NCI-H345 treated with DMSO at 0.1 percent for 48 hours (cell line): ENCODE measurements at regions not wholly inside any gene's neighbourhood (a gene's known extent, or its start where the extent isn't known, plus 50 kb on each side); places are given as distances from the start of the nearest gene placed in this dataset.
"Not testable (repeated sequence)": the region's sequence is repeated elsewhere in the genome, so short reads cannot be mapped to it uniquely, and the experiment has no call there.

Experiments
- DNase-seq: peaks from one replicate; lab custom pipeline; 2025; ENCODE audit not compliant: unreplicated experiment; lab: John Stamatoyannopoulos, UW

DNA sequence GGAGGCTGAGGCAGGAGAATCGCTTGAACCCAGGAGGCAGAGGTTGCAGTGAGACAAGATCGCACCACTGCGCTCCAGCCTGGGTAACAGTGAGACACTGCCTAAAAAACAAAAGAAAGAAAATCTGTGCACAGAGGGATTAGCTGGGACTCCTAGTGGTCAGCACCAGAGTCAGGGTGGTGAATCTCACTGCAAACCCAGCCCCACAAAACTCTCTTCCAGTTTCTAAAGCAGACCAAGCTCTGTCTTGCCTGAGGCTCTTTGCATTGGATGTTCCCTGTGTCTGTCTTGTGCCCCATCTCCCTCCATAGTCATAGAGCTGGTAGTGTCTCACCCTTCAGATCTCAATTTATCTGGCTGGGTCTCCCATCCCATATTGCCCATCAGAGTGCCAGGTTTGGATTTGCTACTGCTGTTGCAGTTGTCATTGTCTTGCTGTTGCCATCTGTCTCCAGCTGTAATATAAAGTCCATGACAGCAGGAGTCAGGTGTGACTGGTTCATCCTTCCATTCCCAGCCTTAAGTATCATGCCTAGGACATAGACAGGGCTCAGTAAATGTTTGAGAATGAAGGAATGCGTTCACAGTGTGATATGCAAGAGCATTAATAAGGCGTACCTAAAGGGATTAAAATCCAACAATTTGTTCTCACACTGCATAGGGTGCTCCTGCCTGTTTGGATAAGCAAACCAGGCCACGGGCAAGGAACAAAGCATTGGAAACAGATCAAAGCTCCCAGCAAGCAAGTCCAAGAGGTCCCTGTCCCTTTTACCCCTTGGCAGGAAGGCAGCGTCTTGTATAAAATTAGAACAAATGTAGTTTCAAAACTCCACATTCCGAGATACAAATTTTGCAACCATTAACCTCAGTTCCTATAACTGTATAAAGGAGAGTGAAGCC lies 614.6 kb upstream of the CDH5 start:
- no peak for DNase-seq

DNA sequence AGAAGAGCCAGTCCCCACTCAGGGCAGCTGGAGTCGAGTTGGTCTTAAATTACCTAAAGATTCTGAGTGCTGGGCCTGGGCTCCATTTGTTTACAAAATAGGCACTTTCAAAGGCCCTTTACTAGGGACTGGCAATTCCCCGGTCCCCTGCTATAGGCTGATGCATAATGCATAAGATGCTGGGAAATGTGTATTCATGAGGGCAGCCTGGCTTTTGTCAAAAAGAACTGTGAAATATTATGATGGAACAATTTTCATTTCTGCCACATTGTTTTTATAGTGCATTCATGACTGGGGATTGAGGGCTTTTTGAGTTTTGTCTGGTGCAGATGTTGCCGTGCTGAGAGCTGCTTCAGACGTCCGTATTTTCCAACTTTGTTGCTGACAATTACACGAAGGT lies 617.0 kb upstream of the CDH5 start:
- no peak for DNase-seq

- no peak for DNase-seq
Measured at GRCh38 chr16:65746941-65747340, 619.5 kb upstream of the CDH5 start.

- no peak for DNase-seq
Measured at GRCh38 chr16:65745201-65745708, 621.2 kb upstream of the CDH5 start.

DNA sequence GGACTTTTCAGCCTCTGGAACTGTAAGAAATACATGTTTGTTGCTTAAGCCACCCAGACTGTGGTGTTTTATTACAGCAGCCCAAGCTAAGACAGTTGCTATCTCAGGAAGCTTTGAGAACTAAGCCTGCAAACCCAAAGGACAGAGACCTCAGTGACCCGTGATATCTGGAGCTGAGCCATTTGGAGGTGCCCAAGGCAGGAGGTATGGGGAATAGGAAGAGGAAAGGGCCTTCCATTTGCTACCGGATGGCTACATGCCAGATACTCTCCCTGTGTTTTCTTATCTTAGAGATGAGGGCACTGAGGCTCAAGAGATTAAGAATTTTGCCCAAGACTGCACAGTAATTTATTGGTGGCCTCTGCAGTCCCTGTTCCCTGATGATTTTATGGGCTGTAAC lies 622.1 kb upstream of the CDH5 start:
- no peak for DNase-seq

GRCh38 chr16:65743558-65743957 lies 621.7 kb upstream of the CDH11 start:
- no peak for DNase-seq

- no peak for DNase-seq
Measured at GRCh38 chr16:65740711-65741110, 618.8 kb upstream of the CDH11 start.

DNA sequence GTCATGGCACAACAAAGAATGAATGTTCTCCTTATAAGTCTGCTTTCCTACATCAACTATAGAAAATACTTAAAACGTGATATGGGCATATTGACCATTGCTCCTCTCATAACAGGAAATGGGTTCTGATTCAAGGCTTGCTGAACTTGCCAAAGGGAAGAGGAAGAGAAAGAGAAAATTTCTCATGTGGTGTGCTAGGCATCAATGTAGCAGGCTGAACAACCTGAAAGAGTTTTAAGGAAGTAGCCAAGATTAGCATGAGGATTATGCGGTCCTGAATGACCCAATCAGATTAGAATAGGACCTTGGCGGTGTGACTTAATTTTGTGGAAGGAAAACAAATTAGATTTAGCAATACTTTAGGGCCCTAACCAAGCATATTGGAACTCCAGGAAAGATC lies 617.7 kb upstream of the CDH11 start:
- DNase-seq: no peak

DNA sequence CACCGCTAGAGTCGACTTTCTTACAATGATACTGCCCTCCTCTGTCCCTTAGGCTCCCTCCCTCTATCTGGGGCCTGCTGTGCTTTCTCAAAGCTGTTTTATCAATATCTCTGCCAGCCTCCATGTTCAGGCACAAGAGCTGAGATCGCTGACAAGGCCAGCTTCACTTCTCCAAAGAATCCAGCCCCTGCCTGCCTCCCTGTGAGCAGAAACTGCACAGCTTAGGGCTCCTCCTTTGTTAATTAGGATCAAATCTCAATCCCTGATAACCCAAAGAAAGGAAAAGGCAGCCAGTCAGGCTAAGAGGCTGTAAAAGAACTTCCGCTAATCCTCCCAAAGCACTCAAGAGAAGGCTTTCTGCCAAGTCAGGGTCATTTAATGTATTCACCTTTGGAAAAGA lies 616.0 kb upstream of the CDH11 start:
- DNase-seq: no peak

- DNase-seq: not testable (repeated sequence)
Measured at GRCh38 chr16:65735615-65736014, 613.8 kb upstream of the CDH11 start.

- DNase-seq: no peak
Measured at GRCh38 chr16:65733721-65734120, 611.9 kb upstream of the CDH11 start.

- no peak for DNase-seq
Measured at GRCh38 chr16:65731833-65732232, 610.0 kb upstream of the CDH11 start.

DNA sequence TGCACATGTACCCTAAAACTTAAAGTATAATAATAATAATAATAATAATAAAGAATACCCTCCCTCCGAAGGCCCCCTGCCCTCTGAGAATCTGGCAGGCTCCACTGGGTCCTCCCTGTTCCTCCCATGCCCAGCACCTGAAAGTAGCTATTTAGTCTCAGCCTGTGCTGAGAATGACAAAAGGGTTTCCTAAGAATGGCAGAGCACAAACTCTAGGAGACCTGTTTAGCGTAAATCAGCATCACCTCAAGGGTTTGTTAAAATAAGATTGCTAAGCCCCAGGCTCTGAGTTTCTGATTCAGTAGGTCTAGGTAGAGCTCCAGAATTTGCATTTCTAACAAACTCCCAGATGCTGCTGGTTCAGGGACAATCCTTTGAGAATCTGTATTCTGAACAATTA lies 606.8 kb upstream of the CDH11 start:
- no peak for DNase-seq

GRCh38 chr16:65728167-65728566 lies 606.3 kb upstream of the CDH11 start:
- no peak for DNase-seq

DNA sequence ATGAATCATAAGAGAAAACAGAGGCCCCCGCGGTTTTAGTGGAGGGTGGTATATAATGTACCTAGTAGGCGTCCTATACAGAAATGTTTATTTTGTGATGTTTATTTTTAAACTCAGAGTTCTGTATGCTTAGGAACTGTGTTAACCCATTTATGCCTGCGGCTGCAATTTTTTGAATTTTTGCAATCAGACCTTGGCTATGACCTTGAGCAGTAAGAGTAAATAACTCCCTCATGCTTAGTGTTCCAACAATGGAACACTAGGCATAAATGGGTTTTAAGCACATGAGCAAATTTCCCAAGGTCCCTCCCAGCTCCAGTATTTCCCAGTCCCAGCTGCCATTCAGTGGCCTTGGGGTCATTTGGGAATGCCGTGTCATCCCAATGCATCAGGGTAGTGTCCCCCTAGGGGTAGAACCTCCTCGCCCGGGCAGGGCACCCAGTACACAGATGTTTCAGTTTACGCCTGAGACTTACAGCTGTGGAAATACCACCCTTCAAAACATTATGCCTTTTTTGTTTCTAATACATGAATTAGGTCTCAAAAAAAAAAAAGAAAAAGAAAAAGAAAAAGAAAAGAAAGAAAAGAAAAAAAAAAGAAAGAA lies 605.8 kb upstream of the CDH11 start:
- no peak for DNase-seq

- no peak for DNase-seq
Measured at GRCh38 chr16:65725156-65725845, 603.4 kb upstream of the CDH11 start.

DNA sequence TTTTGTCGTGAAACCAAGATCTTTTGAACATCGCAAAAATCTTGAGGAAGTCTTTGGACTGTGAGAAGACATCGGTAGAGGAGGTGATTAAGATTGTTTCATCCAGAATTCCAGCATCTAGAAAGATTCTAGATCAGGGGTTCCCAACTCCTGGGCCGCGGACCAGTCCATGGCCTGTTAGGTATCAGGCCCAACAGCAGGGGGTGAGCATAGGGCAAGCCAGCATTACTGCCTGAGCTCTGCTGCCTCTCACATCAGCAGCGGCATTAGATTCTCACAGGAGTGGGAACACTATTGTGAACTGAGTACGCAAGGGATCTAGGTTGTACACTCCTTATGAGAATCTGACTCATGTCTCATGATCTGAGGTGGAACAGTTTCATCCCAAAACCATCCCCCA lies 600.6 kb upstream of the CDH11 start:
- no peak for DNase-seq

DNA sequence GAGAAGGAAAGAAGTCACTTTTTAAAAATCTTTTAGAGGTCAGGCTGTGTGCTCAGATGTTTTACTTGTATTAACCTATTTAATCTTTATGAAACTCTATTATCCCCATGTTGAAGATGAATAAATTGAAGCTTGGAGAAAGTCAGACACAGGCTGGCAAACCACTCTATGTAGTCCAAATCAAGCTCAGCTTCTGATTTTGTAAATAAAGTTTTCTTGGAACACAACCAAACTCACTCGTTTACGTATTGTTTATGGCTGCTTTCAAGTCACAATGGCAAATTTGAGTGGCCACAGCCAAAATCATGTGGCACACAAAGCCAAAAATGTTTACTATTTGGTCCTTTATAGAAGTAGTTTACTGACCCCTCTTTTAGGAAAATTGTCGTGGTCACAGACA lies 596.0 kb upstream of the CDH11 start:
- no peak for DNase-seq

- DNase-seq: no peak
Measured at GRCh38 chr16:65716737-65717700, 595.2 kb upstream of the CDH11 start.

- no peak for DNase-seq
Measured at GRCh38 chr16:65713181-65713808, 591.4 kb upstream of the CDH11 start.
